ENCODE measurements at regions not wholly inside any gene's neighbourhood (a gene's known extent, or its start where the extent isn't known, plus 50 kb on each side); places are given as distances from the start of the nearest gene placed in this dataset.

GRCh38 chr4:3687538-3687937 is 78.6 kb upstream of the ADRA2C start:
- no peaks in the 10 kb centered on the region for H3K4me1 ChIP-seq
- H3K9me3 ChIP-seq = no peaks in the 10 kb centered on the region
- peaks cover 0 to 30% (median 0%) of the 10 kb centered on the region in 4 donors for H3K27me3 ChIP-seq
- intact Hi-C loops (cut with DNase I) = no loop called here
- H3K27ac ChIP-seq = no peak overlapping the region
- DNase-seq = no peak
- no peaks in the 10 kb centered on the region for H3K36me3 ChIP-seq
- TF ChIP-seq POLR2A (IDR thresholded peaks at IDR 0.05) = no peak
- TF ChIP-seq CTCF (IDR thresholded peaks at IDR 0.05) = no peak
- WGBS, 2 donors = 85 to 88% methylated on average over 8 to 11 of the region's 13 CpGs
- no peak overlapping the region for H3K4me3 ChIP-seq

GRCh38 chr4:3686753-3687152 is 79.4 kb upstream of the ADRA2C start:
- H3K27me3 ChIP-seq = peaks cover 0 to 34% (median 0%) of the 10 kb centered on the region in 4 donors
- no peak for DNase-seq

GRCh38 chr4:3685081-3685645 is 81.0 kb upstream of the ADRA2C start:
- 69 to 73% methylated on average over 8 to 10 of the region's 15 CpGs for WGBS, 2 donors
- no peak for TF ChIP-seq POLR2A (IDR thresholded peaks at IDR 0.05)
- TF ChIP-seq CTCF (IDR thresholded peaks at IDR 0.05) = no peak
- intact Hi-C loops (cut with DNase I) = no loop called here
- H3K27me3 ChIP-seq = peaks cover 0 to 38% (median 0%) of the 10 kb centered on the region in 4 donors
- H3K4me3 ChIP-seq = no peak overlapping the region
- H3K36me3 ChIP-seq = no peaks in the 10 kb centered on the region
- H3K4me1 ChIP-seq = no peaks in the 10 kb centered on the region
- no peak overlapping the region for H3K27ac ChIP-seq
- DNase-seq = no peak
- H3K9me3 ChIP-seq = no peaks in the 10 kb centered on the region

More at GRCh38 chr4:3686753-3687152, 79.4 kb upstream of the ADRA2C start:
- H3K36me3 ChIP-seq = no peaks in the 10 kb centered on the region
- intact Hi-C loops (cut with DNase I) = no loop called here
- 57 to 69% methylated on average over 6 to 8 of the region's 8 CpGs for WGBS, 2 donors
- no peaks in the 10 kb centered on the region for H3K9me3 ChIP-seq
- H3K27ac ChIP-seq = no peak overlapping the region
- H3K4me1 ChIP-seq = no peaks in the 10 kb centered on the region
- TF ChIP-seq POLR2A (IDR thresholded peaks at IDR 0.05) (no peak), CTCF (IDR thresholded peaks at IDR 0.05) (no peak)
- no peak overlapping the region for H3K4me3 ChIP-seq

GRCh38 chr4:3684546-3684945 is 81.6 kb upstream of the ADRA2C start:
- H3K4me3 ChIP-seq = no peak overlapping the region
- 0 to 57% methylated on average over 1 to 2 of the region's 8 CpGs for WGBS, 2 donors
- no peak overlapping the region for H3K27ac ChIP-seq
- H3K36me3 ChIP-seq = no peaks in the 10 kb centered on the region
- no peak for TF ChIP-seq CTCF (IDR thresholded peaks at IDR 0.05)
- no peaks in the 10 kb centered on the region for H3K4me1 ChIP-seq
- H3K9me3 ChIP-seq = no peaks in the 10 kb centered on the region
- no peak for DNase-seq
- intact Hi-C loops (cut with DNase I) = no loop called here
- H3K27me3 ChIP-seq = peaks cover 0 to 44% (median 0%) of the 10 kb centered on the region in 4 donors

- Histone ChIP-seq H3K4me3 (no peak overlapping the region), H3K36me3 (no peaks in the 10 kb centered on the region), H3K9me3 (no peaks in the 10 kb centered on the region), H3K27ac (no peak overlapping the region), H3K27me3 (peaks cover 0 to 51% (median 0%) of the 10 kb centered on the region in 4 donors), H3K4me1 (no peaks in the 10 kb centered on the region)
- no peak for DNase-seq
- TF ChIP-seq CTCF (IDR thresholded peaks at IDR 0.05) (no peak), POLR2A (IDR thresholded peaks at IDR 0.05) (no peak)
- WGBS, 2 donors = 91 to 93% methylated on average over 3 to 16 of the region's 30 CpGs
- intact Hi-C loops (cut with DNase I) = no loop called here
These were observed 82.3 kb upstream of the ADRA2C start for GRCh38 chr4:3683744-3684421.
